Astrocyte of the spinal cord (primary cell): ENCODE measurements at regions not wholly inside any gene's neighbourhood (a gene's known extent, or its start where the extent isn't known, plus 50 kb on each side); places are given as distances from the start of the nearest gene placed in this dataset.
A peak's percentile ranks its signal among the peaks of the same experiment; 100 is the strongest.

ENCODE experiments used
- DNase-seq: peaks from one replicate; pipeline ENCODE4 v3.0.0; 2011; ENCODE audit warnings: low read depth, low spot score
- H3K4me3 ChIP-seq: 2 replicates; pipeline ENCODE4 v1.5.1; 2011; ENCODE audit warnings: low read depth, mild to moderate bottlenecking, low read length, moderate library complexity
- CTCF ChIP-seq: IDR thresholded peaks from 2 replicates; pipeline ENCODE4 v1.5.1; 2012; ENCODE audit warnings: low read depth, mild to moderate bottlenecking, low read length, inconsistent platforms
- in situ Hi-C: cut with HindIII; loops from 2 replicates; pipeline ENCODE4 v1.10.0; 2017; ENCODE audit warnings: low sequenced_read_pairs

- no peak overlapping the region for H3K4me3 ChIP-seq
- TF ChIP-seq CTCF: no peak
- in situ Hi-C loops: no loop called here
- no peak for DNase-seq
Measured at GRCh38 chr10:3977761-3978160, 192.8 kb upstream of the KLF6 start.

- no peak overlapping the region for H3K4me3 ChIP-seq
- no peak for TF ChIP-seq CTCF
- in situ Hi-C loops: no loop called here
- no peak for DNase-seq
Measured at GRCh38 chr10:3976718-3977117, 191.7 kb upstream of the KLF6 start.

DNA sequence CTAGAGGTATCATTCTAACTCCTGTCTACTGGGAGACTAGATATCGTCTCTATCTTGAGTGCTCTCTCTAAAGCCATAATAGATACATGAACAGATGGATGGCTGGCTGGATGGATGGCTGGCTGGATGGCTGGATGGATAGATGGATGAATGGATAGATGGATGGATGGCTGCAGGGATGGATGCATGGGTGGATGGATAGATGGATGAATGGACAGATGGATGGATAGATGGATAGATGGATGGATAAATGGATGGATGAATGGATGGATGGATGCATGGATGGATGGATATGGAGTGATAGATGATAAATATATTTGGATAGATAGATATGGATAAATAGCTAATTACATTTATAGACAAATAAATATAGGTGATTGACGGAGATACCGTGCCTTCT lies 191.2 kb upstream of the KLF6 start:
- in situ Hi-C loops: no loop called here

GRCh38 chr10:3975016-3975415 lies 190.0 kb upstream of the KLF6 start:
- TF ChIP-seq CTCF: no peak
- in situ Hi-C loops: no loop called here
- no peak overlapping the region for H3K4me3 ChIP-seq
- DNase-seq: no peak

More for the DNA sequence above, 191.2 kb upstream of the KLF6 start:
- no peak for DNase-seq
- H3K4me3 ChIP-seq: no peak overlapping the region
- no peak for TF ChIP-seq CTCF

DNA sequence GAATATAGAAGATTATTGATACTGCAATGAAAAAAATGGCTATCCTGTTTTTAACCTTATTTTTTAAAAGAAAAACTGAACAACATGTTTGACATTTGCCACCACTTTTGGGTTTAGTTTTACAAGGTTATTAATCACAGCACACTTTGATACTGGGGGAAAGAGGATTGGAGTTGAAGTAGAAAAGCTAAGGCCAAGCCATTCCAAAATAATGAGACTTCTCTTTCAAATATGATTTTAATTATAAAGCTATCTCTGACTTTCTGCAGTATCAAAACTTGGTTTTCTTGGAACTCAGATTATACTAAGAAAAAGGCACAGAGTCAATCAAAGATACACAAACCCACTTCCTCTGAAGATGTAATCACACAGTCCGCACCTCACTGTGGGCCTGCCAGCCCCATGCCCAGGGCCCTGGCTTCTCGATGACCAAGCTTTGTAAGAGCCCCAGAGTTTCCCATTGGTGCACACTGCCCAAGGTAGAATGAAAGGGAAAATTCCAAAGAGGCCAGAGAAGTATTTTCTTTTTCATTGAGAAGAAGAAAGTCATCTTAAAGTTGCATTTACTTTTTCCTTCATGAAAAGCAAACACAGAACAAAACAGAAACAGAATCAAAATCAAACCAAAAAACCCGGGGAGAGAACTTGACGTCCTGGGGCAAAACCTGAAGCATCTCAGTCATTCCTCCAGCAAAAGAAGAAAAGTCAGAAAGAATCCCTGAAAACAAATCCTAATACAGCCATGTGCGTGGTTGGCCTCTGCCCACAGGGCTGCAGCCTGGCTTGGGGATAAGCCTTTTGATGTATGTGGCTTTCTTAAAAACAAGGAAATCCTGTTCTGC lies 187.7 kb upstream of the KLF6 start:
- peak; percentile 25 for DNase-seq
- no peak for TF ChIP-seq CTCF
- in situ Hi-C loops: no loop called here
- H3K4me3 ChIP-seq: no peak overlapping the region

GRCh38 chr10:3971713-3972112 lies 186.7 kb upstream of the KLF6 start:
- in situ Hi-C loops: no loop called here
- DNase-seq: no peak
- TF ChIP-seq CTCF: no peak
- no peak overlapping the region for H3K4me3 ChIP-seq
